ENCODE measurements at regions not wholly inside any gene's neighbourhood (a gene's known extent, or its start where the extent isn't known, plus 50 kb on each side); places are given as distances from the start of the nearest gene placed in this dataset.
"Not testable (repeated sequence)": the region's sequence is repeated elsewhere in the genome, so short reads cannot be mapped to it uniquely, and the experiment has no call there.

GRCh38 chr2:126238251-126238650 is 417.7 kb upstream of the GYPC start:
- DNase-seq (ENCODE audit: low spot score) = no peak

DNA sequence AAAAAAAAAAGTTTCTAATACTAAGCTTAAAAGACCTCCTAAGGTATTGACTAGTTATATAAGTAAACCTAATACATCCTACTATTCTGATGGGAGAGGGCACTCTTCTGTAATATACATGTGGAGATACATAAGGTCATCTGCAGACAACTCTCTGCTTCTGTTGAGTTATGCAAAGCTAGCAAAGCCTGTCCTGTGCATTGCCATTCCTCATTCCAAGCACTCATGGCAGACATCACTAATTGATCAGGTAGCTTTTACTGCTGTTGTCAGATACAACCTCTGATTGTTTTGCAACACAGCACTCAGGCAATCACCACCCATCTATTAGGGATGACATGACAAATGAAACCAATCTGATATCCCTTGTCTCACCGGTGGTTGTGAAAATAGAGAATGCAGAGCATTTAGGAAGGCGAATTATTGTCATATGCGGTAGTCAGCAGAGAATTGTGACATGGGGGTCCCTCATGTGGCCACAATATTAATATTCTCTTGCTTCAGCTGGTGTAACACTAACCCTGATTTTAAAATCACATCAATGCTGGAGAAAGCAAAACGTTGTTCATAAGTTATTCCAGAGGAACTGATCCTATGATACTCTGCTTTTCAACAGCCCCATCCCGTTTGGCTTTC is 416.5 kb upstream of the GYPC start:
- no peak for DNase-seq (ENCODE audit: low spot score)

DNA sequence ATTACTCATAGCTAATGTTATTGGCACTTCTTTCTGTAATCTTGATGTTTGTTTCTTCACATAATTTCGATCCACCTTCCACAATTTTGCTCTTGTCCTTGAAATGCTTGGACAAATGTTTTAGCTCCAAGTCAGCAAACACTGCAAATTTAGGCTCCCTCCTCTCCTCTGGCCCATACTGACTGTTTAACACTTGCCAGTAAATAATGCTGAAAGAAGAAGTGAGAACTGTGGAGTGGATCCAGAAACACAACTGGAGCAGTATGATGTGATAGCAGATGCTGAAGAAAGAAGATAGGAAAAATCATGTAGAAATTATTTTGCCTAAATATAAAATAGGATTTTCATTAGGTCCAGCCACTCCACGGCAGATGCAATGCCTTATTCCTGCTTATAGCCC is 415.0 kb upstream of the GYPC start:
- no peak for DNase-seq (ENCODE audit: low spot score)

DNA sequence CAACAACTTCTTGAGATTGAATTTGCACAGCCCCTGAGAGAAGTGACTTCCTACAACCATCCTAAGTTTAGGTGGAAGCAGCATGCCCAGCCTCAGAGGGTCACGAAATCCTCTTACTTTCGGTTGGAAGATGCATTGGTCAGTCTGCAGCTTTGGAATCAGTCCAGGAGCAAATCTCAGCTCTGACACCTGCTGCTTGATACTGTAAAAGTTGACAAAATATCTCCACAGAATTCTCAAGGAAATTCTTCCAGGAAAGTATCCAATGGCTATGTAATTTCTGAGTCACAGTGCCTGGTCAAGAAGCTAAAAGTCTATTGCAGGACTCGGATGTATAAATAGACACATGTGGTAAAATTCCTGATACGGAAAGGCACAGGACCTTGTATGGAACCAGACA is 414.5 kb upstream of the GYPC start:
- DNase-seq (ENCODE audit: low spot score) = no peak

DNA sequence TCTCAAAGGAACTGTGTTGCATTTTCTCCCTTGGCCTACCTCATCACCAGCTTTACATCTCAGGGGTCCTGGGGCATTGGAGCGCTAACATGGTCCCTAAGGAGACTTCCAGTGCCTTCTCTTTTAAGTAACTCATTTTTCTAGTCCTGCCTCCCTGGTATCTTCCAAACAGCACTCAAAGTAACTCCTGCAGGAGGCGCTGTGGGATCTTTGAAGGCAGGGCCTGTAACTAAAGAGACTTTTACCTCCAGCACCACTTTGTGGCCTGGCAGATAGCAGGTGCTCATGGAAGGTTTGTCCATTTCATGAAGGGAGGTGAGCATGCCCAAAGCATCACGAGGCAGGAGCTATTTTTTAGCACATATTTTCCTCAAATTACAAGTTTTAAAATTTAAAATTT is 411.0 kb upstream of the GYPC start:
- peak; percentile 31 for DNase-seq (ENCODE audit: low spot score)

GRCh38 chr2:126253669-126254068 is 402.3 kb upstream of the GYPC start:
- no peak for DNase-seq (ENCODE audit: low spot score)

GRCh38 chr2:126264625-126265024 is 391.3 kb upstream of the GYPC start:
- no peak for DNase-seq (ENCODE audit: low spot score)

- DNase-seq (ENCODE audit: low spot score) = no peak
These were observed 386.0 kb upstream of the GYPC start for GRCh38 chr2:126269911-126270310.

GRCh38 chr2:126270587-126270986 is 385.4 kb upstream of the GYPC start:
- DNase-seq (ENCODE audit: low spot score) = no peak

DNA sequence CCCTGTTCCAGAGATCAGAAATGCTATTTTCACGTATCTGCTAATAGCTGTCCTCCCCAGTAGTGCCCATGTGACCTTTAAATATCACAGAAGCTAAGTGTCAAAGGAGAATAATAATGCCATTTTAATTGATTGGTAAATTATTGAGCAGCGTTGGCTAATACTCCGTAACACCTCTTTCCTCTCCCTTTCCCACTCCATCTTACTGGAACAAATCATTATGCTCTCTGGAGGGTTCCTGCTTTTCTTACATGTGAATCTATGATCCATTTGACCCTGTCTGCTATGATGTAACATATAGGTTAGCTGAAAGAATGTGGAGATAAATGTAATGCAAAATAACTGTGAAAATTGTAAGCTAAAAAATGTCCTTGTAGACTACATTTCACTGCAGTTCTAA is 383.6 kb upstream of the GYPC start:
- DNase-seq (ENCODE audit: low spot score) = no peak

GRCh38 chr2:126275098-126275497 is 380.9 kb upstream of the GYPC start:
- no peak for DNase-seq (ENCODE audit: low spot score)

DNA sequence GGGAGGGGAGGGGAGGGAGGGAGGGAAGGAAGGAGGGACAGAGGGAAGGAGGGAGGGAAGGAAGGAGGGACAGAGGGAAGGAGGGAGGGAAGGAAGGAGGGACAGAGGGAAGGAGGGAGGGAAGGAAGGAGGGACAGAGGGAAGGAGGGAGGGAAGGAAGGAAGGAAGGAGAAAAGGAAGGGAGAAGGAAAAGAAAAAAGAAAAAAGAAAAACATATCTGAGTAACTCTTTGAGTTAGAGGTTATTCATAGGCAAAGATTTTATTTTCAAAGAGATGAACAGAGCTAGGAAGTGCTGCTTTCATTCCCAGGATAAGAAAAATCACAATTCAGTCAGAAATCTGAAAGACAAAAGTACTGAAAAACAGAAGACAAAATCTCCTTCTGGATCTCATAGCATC is 379.7 kb upstream of the GYPC start:
- DNase-seq (ENCODE audit: low spot score) = not testable (repeated sequence)

GRCh38 chr2:126288362-126288761 is 367.6 kb upstream of the GYPC start:
- no peak for DNase-seq (ENCODE audit: low spot score)

GRCh38 chr2:126293962-126294361 is 362.0 kb upstream of the GYPC start:
- DNase-seq (ENCODE audit: low spot score) = not testable (repeated sequence)

- no peak for DNase-seq (ENCODE audit: low spot score)
These were observed 356.4 kb upstream of the GYPC start for GRCh38 chr2:126299469-126299976.

GRCh38 chr2:126300348-126300747 is 355.6 kb upstream of the GYPC start:
- DNase-seq (ENCODE audit: low spot score) = no peak

GRCh38 chr2:126302043-126302442 is 353.9 kb upstream of the GYPC start:
- DNase-seq (ENCODE audit: low spot score) = no peak

DNA sequence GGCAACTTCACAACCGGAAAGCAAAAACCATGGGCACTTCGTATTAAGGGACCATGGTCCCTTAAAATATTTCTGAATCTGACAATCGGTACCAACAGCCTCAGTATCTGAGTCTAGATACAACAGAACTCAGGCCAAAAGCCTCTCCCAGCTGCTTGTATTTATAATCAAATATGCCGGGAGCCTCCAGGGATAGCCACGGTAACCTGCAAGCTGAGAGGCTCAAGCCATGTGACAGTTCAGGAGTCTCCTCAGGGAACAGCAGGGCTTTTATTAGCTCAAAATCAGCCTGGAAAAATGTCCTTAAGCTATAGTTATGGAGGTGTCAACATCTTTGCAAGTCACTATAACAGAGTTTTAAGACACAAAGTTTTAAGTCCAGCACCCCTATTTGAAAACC is 352.8 kb upstream of the GYPC start:
- no peak for DNase-seq (ENCODE audit: low spot score)

DNA sequence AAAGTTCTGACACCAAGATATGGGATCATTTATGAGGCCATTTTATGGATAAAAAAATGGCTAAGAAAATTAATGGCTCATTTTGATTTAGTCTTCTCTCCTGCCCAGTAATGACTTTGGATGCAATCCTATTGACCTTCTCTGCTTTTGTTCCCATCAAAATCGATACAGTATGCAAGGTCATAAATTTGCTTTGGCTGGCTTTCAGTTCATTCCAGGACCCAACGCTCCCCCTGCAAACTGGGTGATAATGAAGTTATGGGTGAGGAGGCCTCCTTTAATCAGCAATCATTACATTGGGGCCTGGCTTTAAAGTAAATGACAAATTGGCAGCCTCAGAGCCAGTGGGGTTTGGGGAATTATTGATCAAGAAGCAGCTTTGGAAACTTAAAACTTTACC is 351.8 kb upstream of the GYPC start:
- no peak for DNase-seq (ENCODE audit: low spot score)

GRCh38 chr2:126306539-126306938 is 349.4 kb upstream of the GYPC start:
- no peak for DNase-seq (ENCODE audit: low spot score)

DNA sequence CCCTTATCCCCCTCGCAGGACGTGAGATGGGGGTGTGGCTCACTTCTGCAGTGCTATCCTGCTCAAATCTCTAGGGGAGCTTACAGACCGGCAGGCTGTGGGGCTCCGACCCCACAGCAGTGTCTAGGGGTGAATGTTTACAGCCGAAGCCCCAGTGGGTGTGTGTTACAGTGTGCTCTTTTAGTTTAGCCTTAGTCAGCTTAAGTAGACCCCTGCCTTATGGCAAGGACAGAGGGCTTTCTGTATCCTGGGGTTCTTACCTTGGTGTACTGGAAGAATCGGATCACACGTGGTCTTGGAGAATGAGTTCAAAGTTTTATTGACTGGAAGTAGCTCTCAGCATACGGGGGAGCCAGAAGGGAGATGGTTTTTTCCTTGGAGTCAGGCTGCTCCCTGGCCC is 348.2 kb upstream of the GYPC start:
- no peak for DNase-seq (ENCODE audit: low spot score)

GRCh38 chr2:126309185-126309584 is 346.8 kb upstream of the GYPC start:
- no peak for DNase-seq (ENCODE audit: low spot score)

- DNase-seq (ENCODE audit: low spot score) = no peak
These were observed 343.4 kb upstream of the GYPC start for GRCh38 chr2:126312579-126312978.

DNA sequence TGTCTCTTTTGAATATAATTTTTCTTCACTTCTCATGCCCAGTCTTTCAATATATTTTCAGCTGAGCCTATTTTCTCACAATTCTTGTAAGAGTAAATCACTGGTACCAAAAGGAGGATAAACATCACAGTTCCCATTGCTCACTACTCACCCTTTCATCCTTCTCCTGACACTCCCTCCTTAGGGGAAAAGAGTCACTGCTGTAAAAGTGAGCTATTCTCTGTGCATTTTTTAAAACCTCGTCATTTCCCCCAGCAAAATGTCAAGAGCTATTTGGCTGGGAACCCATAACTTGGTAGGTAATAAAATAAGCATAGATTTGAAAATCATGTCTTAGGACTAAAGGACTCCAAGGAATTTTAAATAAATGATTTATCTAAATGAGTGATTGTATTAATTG is 340.1 kb upstream of the GYPC start:
- DNase-seq (ENCODE audit: low spot score) = no peak

Data from SW480 (cell line).